ENCODE measurements at regions not wholly inside any gene's neighbourhood (a gene's known extent, or its start where the extent isn't known, plus 50 kb on each side); places are given as distances from the start of the nearest gene placed in this dataset.

- no peaks in the 10 kb centered on the region for H3K36me3 ChIP-seq
- H3F3A ChIP-seq (ENCODE audit: low read depth): no peaks in the 10 kb centered on the region
- TF ChIP-seq EZH2phosphoT487 (IDR thresholded peaks at IDR 0.05) (no peak), EZH2 (IDR thresholded peaks at IDR 0.05) (no peak), CTCF (IDR thresholded peaks at IDR 0.05) (no peak)
- no peak overlapping the region for H3K27ac Mint-ChIP-seq
- H3K9me3 Mint-ChIP-seq: peaks cover 23% of the 10 kb centered on the region
- H3K4me2 ChIP-seq: no peak overlapping the region
- no peaks in the 10 kb centered on the region for H4K20me1 ChIP-seq (ENCODE audit: low read depth)
- H3K9me3 ChIP-seq (ENCODE audit: low read depth): no peaks in the 10 kb centered on the region
- H3K4me1 Mint-ChIP-seq: no peaks in the 10 kb centered on the region
- H3K4me3 Mint-ChIP-seq: no peak overlapping the region
- no peaks in the 10 kb centered on the region for H3K27me3 Mint-ChIP-seq (ENCODE audit: insufficient read depth, low read depth)
- no peak overlapping the region for H3K9ac ChIP-seq
- H3K4me1 ChIP-seq: no peaks in the 10 kb centered on the region
- no peak overlapping the region for H2AFZ ChIP-seq (replicated peaks)
- H3K27ac ChIP-seq: no peak overlapping the region
- H3K4me3 ChIP-seq: no peak overlapping the region
- H3K79me2 ChIP-seq (ENCODE audit: low read depth): no peaks in the 10 kb centered on the region
- no peaks in the 10 kb centered on the region for H3K36me3 Mint-ChIP-seq
- no peaks in the 10 kb centered on the region for H3K27me3 ChIP-seq
- no peak for DNase-seq (ENCODE audit: low spot score)
Observed at GRCh38 chr10:62705789-62706188, 98.7 kb upstream of the ADO start.

DNA sequence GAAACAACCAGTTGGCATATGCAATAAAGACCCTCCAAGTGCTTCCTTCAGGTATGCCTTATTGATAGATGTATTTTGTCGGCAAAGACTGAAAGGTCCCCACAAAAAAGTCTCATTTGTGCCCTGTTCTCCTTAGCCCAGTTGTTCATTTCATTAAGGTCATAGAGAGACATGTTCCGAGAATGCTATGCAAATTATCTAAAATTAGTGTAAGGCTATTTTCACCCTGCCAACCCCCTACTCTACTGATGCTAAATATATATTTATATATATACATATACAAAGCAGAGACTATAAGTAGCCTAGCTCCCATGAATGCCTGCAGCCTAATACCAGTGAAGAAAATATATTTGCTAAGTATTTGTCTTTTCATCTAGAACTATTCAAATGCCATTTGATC is 96.7 kb upstream of the ADO start:
- Histone ChIP-seq H3K79me2 (ENCODE audit: low read depth) (no peaks in the 10 kb centered on the region), H3K9me3 (ENCODE audit: low read depth) (no peaks in the 10 kb centered on the region), H2AFZ (replicated peaks) (no peak overlapping the region), H3K4me3 (no peak overlapping the region), H3F3A (ENCODE audit: low read depth) (no peaks in the 10 kb centered on the region), H4K20me1 (ENCODE audit: low read depth) (no peaks in the 10 kb centered on the region), H3K9ac (no peak overlapping the region), H3K27ac (no peak overlapping the region), H3K36me3 (no peaks in the 10 kb centered on the region), H3K4me2 (no peak overlapping the region), H3K27me3 (no peaks in the 10 kb centered on the region), H3K4me1 (no peaks in the 10 kb centered on the region)
- Mint-ChIP-seq H3K9me3 (peaks cover 9% of the 10 kb centered on the region), H3K4me3 (no peak overlapping the region), H3K27ac (no peak overlapping the region), H3K27me3 (ENCODE audit: insufficient read depth, low read depth) (no peaks in the 10 kb centered on the region), H3K4me1 (no peaks in the 10 kb centered on the region), H3K36me3 (no peaks in the 10 kb centered on the region)
- no peak for DNase-seq (ENCODE audit: low spot score)
- no peak for TF ChIP-seq CTCF (IDR thresholded peaks at IDR 0.05)
- TF ChIP-seq EZH2 (IDR thresholded peaks at IDR 0.05): no peak
- TF ChIP-seq EZH2phosphoT487 (IDR thresholded peaks at IDR 0.05): no peak

GRCh38 chr10:62708569-62708968 is 96.0 kb upstream of the ADO start:
- Mint-ChIP-seq H3K27me3 (ENCODE audit: insufficient read depth, low read depth) (no peaks in the 10 kb centered on the region), H3K4me3 (no peak overlapping the region), H3K9me3 (peaks cover 6% of the 10 kb centered on the region), H3K4me1 (no peaks in the 10 kb centered on the region), H3K36me3 (no peaks in the 10 kb centered on the region), H3K27ac (peak overlapping the region; percentile 76)
- Histone ChIP-seq H3K4me2 (no peak overlapping the region), H3F3A (ENCODE audit: low read depth) (no peaks in the 10 kb centered on the region), H3K9me3 (ENCODE audit: low read depth) (no peaks in the 10 kb centered on the region), H3K79me2 (ENCODE audit: low read depth) (no peaks in the 10 kb centered on the region), H4K20me1 (ENCODE audit: low read depth) (no peaks in the 10 kb centered on the region), H2AFZ (replicated peaks) (no peak overlapping the region), H3K4me3 (no peak overlapping the region), H3K4me1 (no peaks in the 10 kb centered on the region), H3K9ac (no peak overlapping the region), H3K27ac (no peak overlapping the region), H3K36me3 (no peaks in the 10 kb centered on the region), H3K27me3 (no peaks in the 10 kb centered on the region)
- DNase-seq (ENCODE audit: low spot score): no peak
- TF ChIP-seq CTCF (IDR thresholded peaks at IDR 0.05): no peak
- no peak for TF ChIP-seq EZH2 (IDR thresholded peaks at IDR 0.05)
- no peak for TF ChIP-seq EZH2phosphoT487 (IDR thresholded peaks at IDR 0.05)

GRCh38 chr10:62709200-62709599 is 95.3 kb upstream of the ADO start:
- no peak overlapping the region for H3K4me3 Mint-ChIP-seq
- Histone ChIP-seq H3K27me3 (no peaks in the 10 kb centered on the region), H3K4me3 (no peak overlapping the region), H3K79me2 (ENCODE audit: low read depth) (no peaks in the 10 kb centered on the region), H3K36me3 (no peaks in the 10 kb centered on the region), H3F3A (ENCODE audit: low read depth) (no peaks in the 10 kb centered on the region), H3K9ac (no peak overlapping the region), H3K27ac (no peak overlapping the region), H3K4me2 (no peak overlapping the region), H3K4me1 (no peaks in the 10 kb centered on the region), H3K9me3 (ENCODE audit: low read depth) (no peaks in the 10 kb centered on the region), H2AFZ (replicated peaks) (no peak overlapping the region), H4K20me1 (ENCODE audit: low read depth) (no peaks in the 10 kb centered on the region)
- peaks cover 2% of the 10 kb centered on the region for H3K9me3 Mint-ChIP-seq
- H3K4me1 Mint-ChIP-seq: no peaks in the 10 kb centered on the region
- H3K27me3 Mint-ChIP-seq (ENCODE audit: insufficient read depth, low read depth): no peaks in the 10 kb centered on the region
- H3K27ac Mint-ChIP-seq: no peak overlapping the region
- TF ChIP-seq CTCF (IDR thresholded peaks at IDR 0.05) (no peak), EZH2phosphoT487 (IDR thresholded peaks at IDR 0.05) (no peak), EZH2 (IDR thresholded peaks at IDR 0.05) (no peak)
- DNase-seq (ENCODE audit: low spot score): no peak
- H3K36me3 Mint-ChIP-seq: no peaks in the 10 kb centered on the region

Data from neural progenitor cell (in vitro differentiated cells).